ENCODE measurements at regions not wholly inside any gene's neighbourhood (a gene's known extent, or its start where the extent isn't known, plus 50 kb on each side); places are given as distances from the start of the nearest gene placed in this dataset.

- Mint-ChIP-seq H3K9me3 (ENCODE audit: unreplicated experiment) (no peaks in the 10 kb centered on the region), H3K4me3 (ENCODE audit: unreplicated experiment) (no peak overlapping the region), H3K4me1 (ENCODE audit: unreplicated experiment) (no peaks in the 10 kb centered on the region), H3K36me3 (ENCODE audit: low read depth, unreplicated experiment) (no peaks in the 10 kb centered on the region), H3K27me3 (ENCODE audit: unreplicated experiment) (no peaks in the 10 kb centered on the region), H3K27ac (ENCODE audit: unreplicated experiment) (no peak overlapping the region)
- no peak for DNase-seq (ENCODE audit: low spot score)
- no peak for TF ChIP-seq CTCF (IDR thresholded peaks at IDR 0.05; ENCODE audit: unreplicated experiment)
Measured at GRCh38 chr11:104259121-104259610, 95.2 kb upstream of the PDGFD start.

GRCh38 chr11:104256525-104256924 lies 92.6 kb upstream of the PDGFD start:
- Mint-ChIP-seq H3K4me1 (ENCODE audit: unreplicated experiment) (no peaks in the 10 kb centered on the region), H3K4me3 (ENCODE audit: unreplicated experiment) (no peak overlapping the region), H3K9me3 (ENCODE audit: unreplicated experiment) (no peaks in the 10 kb centered on the region), H3K36me3 (ENCODE audit: low read depth, unreplicated experiment) (no peaks in the 10 kb centered on the region), H3K27me3 (ENCODE audit: unreplicated experiment) (no peaks in the 10 kb centered on the region), H3K27ac (ENCODE audit: unreplicated experiment) (no peak overlapping the region)
- TF ChIP-seq CTCF (IDR thresholded peaks at IDR 0.05; ENCODE audit: unreplicated experiment): no peak
- no peak for DNase-seq (ENCODE audit: low spot score)

GRCh38 chr11:104254347-104254746 lies 90.4 kb upstream of the PDGFD start:
- DNase-seq (ENCODE audit: low spot score): peak; percentile 77
- Mint-ChIP-seq H3K27ac (ENCODE audit: unreplicated experiment) (no peak overlapping the region), H3K36me3 (ENCODE audit: low read depth, unreplicated experiment) (no peaks in the 10 kb centered on the region)

GRCh38 chr11:104246590-104246989 lies 82.6 kb upstream of the PDGFD start:
- Mint-ChIP-seq H3K36me3 (ENCODE audit: low read depth, unreplicated experiment) (no peaks in the 10 kb centered on the region), H3K4me3 (ENCODE audit: unreplicated experiment) (no peak overlapping the region), H3K27ac (ENCODE audit: unreplicated experiment) (no peak overlapping the region), H3K4me1 (ENCODE audit: unreplicated experiment) (no peaks in the 10 kb centered on the region), H3K9me3 (ENCODE audit: unreplicated experiment) (no peaks in the 10 kb centered on the region), H3K27me3 (ENCODE audit: unreplicated experiment) (no peaks in the 10 kb centered on the region)
- DNase-seq (ENCODE audit: low spot score): no peak
- TF ChIP-seq CTCF (IDR thresholded peaks at IDR 0.05; ENCODE audit: unreplicated experiment): no peak

More at GRCh38 chr11:104254347-104254746, 90.4 kb upstream of the PDGFD start:
- no peaks in the 10 kb centered on the region for H3K27me3 Mint-ChIP-seq (ENCODE audit: unreplicated experiment)
- TF ChIP-seq CTCF (IDR thresholded peaks at IDR 0.05; ENCODE audit: unreplicated experiment): peak; percentile 70
- H3K4me1 Mint-ChIP-seq (ENCODE audit: unreplicated experiment): no peaks in the 10 kb centered on the region
- no peak overlapping the region for H3K4me3 Mint-ChIP-seq (ENCODE audit: unreplicated experiment)
- H3K9me3 Mint-ChIP-seq (ENCODE audit: unreplicated experiment): no peaks in the 10 kb centered on the region

GRCh38 chr11:104238916-104239315 lies 75.0 kb upstream of the PDGFD start:
- Mint-ChIP-seq H3K27ac (ENCODE audit: unreplicated experiment) (no peak overlapping the region), H3K4me3 (ENCODE audit: unreplicated experiment) (no peak overlapping the region), H3K9me3 (ENCODE audit: unreplicated experiment) (no peaks in the 10 kb centered on the region), H3K36me3 (ENCODE audit: low read depth, unreplicated experiment) (no peaks in the 10 kb centered on the region), H3K27me3 (ENCODE audit: unreplicated experiment) (no peaks in the 10 kb centered on the region), H3K4me1 (ENCODE audit: unreplicated experiment) (no peaks in the 10 kb centered on the region)
- DNase-seq (ENCODE audit: low spot score): no peak
- no peak for TF ChIP-seq CTCF (IDR thresholded peaks at IDR 0.05; ENCODE audit: unreplicated experiment)
